ENCODE measurements at regions not wholly inside any gene's neighbourhood (a gene's known extent, or its start where the extent isn't known, plus 50 kb on each side); places are given as distances from the start of the nearest gene placed in this dataset.

- WGBS, result 72% methylated on average over 5 of the region's 5 CpGs
- DNase-seq (ENCODE audit: extremely low spot score), result no peak
- H3K36me3 ChIP-seq (ENCODE audit: insufficient read depth), result no peaks in the 10 kb centered on the region
- H3K4me3 ChIP-seq (ENCODE audit: low read depth, low read length), result no peak overlapping the region
- H3K27ac ChIP-seq (ENCODE audit: low read depth), result no peak overlapping the region
- no peaks in the 10 kb centered on the region for H3K4me1 ChIP-seq (ENCODE audit: insufficient read depth)
These were observed 100.7 kb downstream of the GAS1 start for GRCh38 chr9:86846656-86847055.

GRCh38 chr9:86843206-86843605 is 104.1 kb downstream of the GAS1 start:
- Histone ChIP-seq H3K4me1 (ENCODE audit: insufficient read depth) (no peaks in the 10 kb centered on the region), H3K36me3 (ENCODE audit: insufficient read depth) (no peaks in the 10 kb centered on the region), H3K4me3 (ENCODE audit: low read depth, low read length) (no peak overlapping the region), H3K27ac (ENCODE audit: low read depth) (no peak overlapping the region)
- WGBS, result 31% methylated on average over 1 of the region's 1 CpG
- no peak for DNase-seq (ENCODE audit: extremely low spot score)

- 48% methylated on average over 6 of the region's 6 CpGs for WGBS
- H3K27ac ChIP-seq (ENCODE audit: low read depth), result no peak overlapping the region
- H3K36me3 ChIP-seq (ENCODE audit: insufficient read depth), result no peaks in the 10 kb centered on the region
- no peak overlapping the region for H3K4me3 ChIP-seq (ENCODE audit: low read depth, low read length)
- no peaks in the 10 kb centered on the region for H3K4me1 ChIP-seq (ENCODE audit: insufficient read depth)
- DNase-seq (ENCODE audit: extremely low spot score), result no peak
These were observed 104.7 kb downstream of the GAS1 start for GRCh38 chr9:86842573-86842972.

- DNase-seq (ENCODE audit: extremely low spot score), result no peak
- H3K4me3 ChIP-seq (ENCODE audit: low read depth, low read length), result no peak overlapping the region
- H3K4me1 ChIP-seq (ENCODE audit: insufficient read depth), result no peaks in the 10 kb centered on the region
- no peak overlapping the region for H3K27ac ChIP-seq (ENCODE audit: low read depth)
- H3K36me3 ChIP-seq (ENCODE audit: insufficient read depth), result no peaks in the 10 kb centered on the region
- WGBS, result 86% methylated on average over 3 of the region's 3 CpGs
These were observed 107.8 kb downstream of the GAS1 start for GRCh38 chr9:86839522-86839921.

GRCh38 chr9:86838519-86839497 is 108.5 kb downstream of the GAS1 start:
- 76% methylated on average over 17 of the region's 17 CpGs for WGBS
- no peaks in the 10 kb centered on the region for H3K4me1 ChIP-seq (ENCODE audit: insufficient read depth)
- no peaks in the 10 kb centered on the region for H3K36me3 ChIP-seq (ENCODE audit: insufficient read depth)
- no peak for DNase-seq (ENCODE audit: extremely low spot score)
- no peak overlapping the region for H3K4me3 ChIP-seq (ENCODE audit: low read depth, low read length)
- no peak overlapping the region for H3K27ac ChIP-seq (ENCODE audit: low read depth)

- WGBS, result 77% methylated on average over 4 of the region's 4 CpGs
- no peak for DNase-seq (ENCODE audit: extremely low spot score)
- no peaks in the 10 kb centered on the region for H3K4me1 ChIP-seq (ENCODE audit: insufficient read depth)
- H3K27ac ChIP-seq (ENCODE audit: low read depth), result no peak overlapping the region
- no peak overlapping the region for H3K4me3 ChIP-seq (ENCODE audit: low read depth, low read length)
- no peaks in the 10 kb centered on the region for H3K36me3 ChIP-seq (ENCODE audit: insufficient read depth)
These were observed 110.0 kb downstream of the GAS1 start for GRCh38 chr9:86837345-86837744.

- 87% methylated on average over 5 of the region's 5 CpGs for WGBS
These were observed 110.5 kb downstream of the GAS1 start for GRCh38 chr9:86836797-86837196.

GRCh38 chr9:86836266-86836665 is 111.0 kb downstream of the GAS1 start:
- no peaks in the 10 kb centered on the region for H3K36me3 ChIP-seq (ENCODE audit: insufficient read depth)

More at GRCh38 chr9:86836797-86837196, 110.5 kb downstream of the GAS1 start:
- Histone ChIP-seq H3K27ac (ENCODE audit: low read depth) (no peak overlapping the region), H3K4me3 (ENCODE audit: low read depth, low read length) (no peak overlapping the region), H3K4me1 (ENCODE audit: insufficient read depth) (no peaks in the 10 kb centered on the region), H3K36me3 (ENCODE audit: insufficient read depth) (no peaks in the 10 kb centered on the region)
- no peak for DNase-seq (ENCODE audit: extremely low spot score)

GRCh38 chr9:86830356-86830755 is 117.0 kb downstream of the GAS1 start:
- no peaks in the 10 kb centered on the region for H3K36me3 ChIP-seq (ENCODE audit: insufficient read depth)
- no peak overlapping the region for H3K4me3 ChIP-seq (ENCODE audit: low read depth, low read length)
- 61% methylated on average over 2 of the region's 2 CpGs for WGBS
- no peak overlapping the region for H3K27ac ChIP-seq (ENCODE audit: low read depth)
- no peaks in the 10 kb centered on the region for H3K4me1 ChIP-seq (ENCODE audit: insufficient read depth)
- no peak for DNase-seq (ENCODE audit: extremely low spot score)

More at GRCh38 chr9:86836266-86836665, 111.0 kb downstream of the GAS1 start:
- H3K4me3 ChIP-seq (ENCODE audit: low read depth, low read length), result no peak overlapping the region
- H3K4me1 ChIP-seq (ENCODE audit: insufficient read depth), result no peaks in the 10 kb centered on the region
- no peak for DNase-seq (ENCODE audit: extremely low spot score)
- no peak overlapping the region for H3K27ac ChIP-seq (ENCODE audit: low read depth)
- WGBS, result 96% methylated on average over 1 of the region's 1 CpG

GRCh38 chr9:86829496-86830046 is 117.7 kb downstream of the GAS1 start:
- H3K27ac ChIP-seq (ENCODE audit: low read depth), result no peak overlapping the region
- no peaks in the 10 kb centered on the region for H3K4me1 ChIP-seq (ENCODE audit: insufficient read depth)
- DNase-seq (ENCODE audit: extremely low spot score), result no peak
- 72% methylated on average over 1 of the region's 1 CpG for WGBS
- no peak overlapping the region for H3K4me3 ChIP-seq (ENCODE audit: low read depth, low read length)
- H3K36me3 ChIP-seq (ENCODE audit: insufficient read depth), result no peaks in the 10 kb centered on the region

GRCh38 chr9:86828631-86829030 is 118.7 kb downstream of the GAS1 start:
- H3K36me3 ChIP-seq (ENCODE audit: insufficient read depth), result no peaks in the 10 kb centered on the region
- WGBS, result 86% methylated on average over 4 of the region's 4 CpGs
- no peak overlapping the region for H3K27ac ChIP-seq (ENCODE audit: low read depth)
- no peak overlapping the region for H3K4me3 ChIP-seq (ENCODE audit: low read depth, low read length)
- DNase-seq (ENCODE audit: extremely low spot score), result no peak
- H3K4me1 ChIP-seq (ENCODE audit: insufficient read depth), result no peaks in the 10 kb centered on the region

GRCh38 chr9:86827893-86828292 is 119.4 kb downstream of the GAS1 start:
- no peak for DNase-seq (ENCODE audit: extremely low spot score)
- Histone ChIP-seq H3K36me3 (ENCODE audit: insufficient read depth) (no peaks in the 10 kb centered on the region), H3K27ac (ENCODE audit: low read depth) (no peak overlapping the region), H3K4me3 (ENCODE audit: low read depth, low read length) (no peak overlapping the region), H3K4me1 (ENCODE audit: insufficient read depth) (no peaks in the 10 kb centered on the region)
- WGBS, result 79% methylated on average over 1 of the region's 1 CpG

- 89% methylated on average over 2 of the region's 2 CpGs for WGBS
- H3K4me1 ChIP-seq (ENCODE audit: insufficient read depth), result no peaks in the 10 kb centered on the region
These were observed 122.0 kb downstream of the GAS1 start for GRCh38 chr9:86825299-86825698.

More at GRCh38 chr9:86825299-86825698, 122.0 kb downstream of the GAS1 start:
- no peak for DNase-seq (ENCODE audit: extremely low spot score)
- no peak overlapping the region for H3K27ac ChIP-seq (ENCODE audit: low read depth)
- H3K4me3 ChIP-seq (ENCODE audit: low read depth, low read length), result no peak overlapping the region
- H3K36me3 ChIP-seq (ENCODE audit: insufficient read depth), result no peaks in the 10 kb centered on the region
